ENCODE measurements at regions not wholly inside any gene's neighbourhood (a gene's known extent, or its start where the extent isn't known, plus 50 kb on each side); places are given as distances from the start of the nearest gene placed in this dataset.

GRCh38 chr7:19537942-19538401 is 170.9 kb downstream of the POLR1F start:
- no peak for DNase-seq (ENCODE audit: low read depth in 1 of 2, low spot score in 2 of 2)

More at GRCh38 chr7:19537942-19538401, 170.9 kb downstream of the POLR1F start:
- Histone ChIP-seq H4K91ac (replicated peaks; ENCODE audit: insufficient read length, low read length) (no peak overlapping the region), H2BK120ac (replicated peaks; ENCODE audit: low read depth, low read length) (no peak overlapping the region), H3K27ac (ENCODE audit: low read depth, low read length) (no peak overlapping the region), H3K18ac (ENCODE audit: extremely low read depth, low read length) (no peak overlapping the region), H4K20me1 (replicated peaks in 1 of 2; ENCODE audit: control insufficient read depth in 1 of 2, insufficient read depth in 2 of 2, low read length in 2 of 2) (no peaks in the 10 kb centered on the region), H3K79me2 (ENCODE audit: control insufficient read depth in 1 of 2, insufficient read depth in 2 of 2, low read length in 2 of 2) (no peaks in the 10 kb centered on the region), H3K4me2 (ENCODE audit: insufficient read depth in 1 of 2, low read depth in 2 of 2, low read length in 2 of 2) (no peak overlapping the region), H3K36me3 (ENCODE audit: control insufficient read depth in 2 of 4, insufficient read depth in 4 of 4, low read length in 3 of 4) (no peaks in the 10 kb centered on the region), H3K4me3 (ENCODE audit: extremely low read depth in 1 of 4, insufficient read depth in 2 of 4, low read depth in 3 of 4, low read length in 4 of 4) (no peak overlapping the region), H3K14ac (ENCODE audit: insufficient read length) (no peak overlapping the region), H3K9ac (replicated peaks in 1 of 4; ENCODE audit: extremely low read depth in 1 of 4, low read depth in 3 of 4, low read length in 3 of 4) (no peak overlapping the region), H4K5ac (ENCODE audit: insufficient read length, low read depth, low read length) (no peak overlapping the region), H3K56ac (replicated peaks; ENCODE audit: insufficient read length, low read depth, low read length) (no peak overlapping the region), H3K79me1 (ENCODE audit: low read depth, low read length) (no peaks in the 10 kb centered on the region), H2BK15ac (ENCODE audit: low read length) (no peak overlapping the region), H3K23me2 (ENCODE audit: low read depth, low read length) (no peaks in the 10 kb centered on the region), H2AK5ac (ENCODE audit: low read depth, low read length) (no peak overlapping the region), H3K9me3 (ENCODE audit: insufficient read depth in 2 of 2, low read depth in 1 of 2, low read length in 1 of 2) (no peaks in the 10 kb centered on the region), H4K8ac (ENCODE audit: extremely low read depth, insufficient read depth, low read length) (no peak overlapping the region), H3K23ac (ENCODE audit: insufficient read length) (no peak overlapping the region), H3K27me3 (replicated peaks in 1 of 4; ENCODE audit: control insufficient read depth in 3 of 4, extremely low read depth in 1 of 4, insufficient read depth in 3 of 4, low read length in 3 of 4) (no peaks in the 10 kb centered on the region), H2AFZ (ENCODE audit: low read length) (no peak overlapping the region; the same call in 1 of the 2 replicates), H3K4ac (replicated peaks; ENCODE audit: insufficient read length, low read depth, low read length) (no peak overlapping the region), H2BK20ac (ENCODE audit: low read length) (no peak overlapping the region), H2BK12ac (ENCODE audit: low read depth, low read length) (no peak overlapping the region), H3K4me1 (replicated peaks in 1 of 4; ENCODE audit: control insufficient read depth in 3 of 4, insufficient read depth in 4 of 4, low read length in 3 of 4) (peaks cover 0 to 2% (median 0%) of the 10 kb centered on the region in 4 experiments; a peak in 2 of 7 replicates), H2BK5ac (ENCODE audit: low read depth, low read length) (no peak overlapping the region)
- 78% methylated on average over 4 of the region's 4 CpGs; no CpG with 5 or more reads in 1 of the 2 experiments for WGBS, 2 experiments (ENCODE audit: extremely low coverage in 1 of 2, insufficient coverage in 1 of 2, insufficient read length in 1 of 2, insufficient replicate concordance in 2 of 2, low coverage in 1 of 2, low lambda C conversion rate in 2 of 2, missing lambda C conversion rate in 1 of 2)
- no peak for FAIRE-seq
- POLR2A ChIA-PET (ENCODE audit: partially characterized antibody) = no interaction called here
- TF ChIP-seq POU5F1 (IDR thresholded peaks at IDR 0.05; ENCODE audit: low read depth, low read length) = no peak
- TF ChIP-seq RAD21 (IDR thresholded peaks at IDR 0.05 in 1 of 2, conservative IDR thresholded peaks at IDR 0.05 in 1 of 2; ENCODE audit: low read depth in 2 of 2, low read length in 2 of 2) = no peak
- TF ChIP-seq RFX5 (IDR thresholded peaks at IDR 0.05; ENCODE audit: borderline replicate concordance, low read depth, low read length) = no peak
- TF ChIP-seq SIN3A (conservative IDR thresholded peaks at IDR 0.05 in 1 of 2, IDR thresholded peaks at IDR 0.05 in 1 of 2; ENCODE audit: low read depth in 1 of 2, low read length in 2 of 2) = no peak
- CTCF ChIA-PET (ENCODE audit: partially characterized antibody) = interaction anchor here (0.6 to 0.7 kb wide), 2 partner anchors 16 to 632 kb away, joined by 3 to 4 read pairs; no protein-coding TSS in a partner anchor

All from H1 (cell line).